Jurkat, Clone E6-1 (cell line): ENCODE measurements at regions not wholly inside any gene's neighbourhood (a gene's known extent, or its start where the extent isn't known, plus 50 kb on each side); places are given as distances from the start of the nearest gene placed in this dataset.
"Not testable (repeated sequence)": the region's sequence is repeated elsewhere in the genome, so short reads cannot be mapped to it uniquely, and the experiment has no call there.

Experiments
- DNase-seq: peaks from one replicate; pipeline ENCODE4 v3.0.0-alpha.2; 2011; ENCODE audit warnings: low read depth, low spot score
- H3K4me3 ChIP-seq: 2 replicates; pipeline ENCODE4 v1.5.1; 2011; ENCODE audit warnings: mild to moderate bottlenecking, low read length, control low read depth, moderate library complexity

GRCh38 chr15:69758291-69758771 lies 305.7 kb downstream of the RPLP1 start:
- H3K4me3 ChIP-seq: no peak overlapping the region
- DNase-seq: no peak

GRCh38 chr15:69758810-69759790 lies 306.5 kb downstream of the RPLP1 start:
- H3K4me3 ChIP-seq: no peak overlapping the region
- peak; percentile 97 for DNase-seq

GRCh38 chr15:69760258-69760845 lies 307.7 kb downstream of the RPLP1 start:
- H3K4me3 ChIP-seq: no peak overlapping the region
- DNase-seq: no peak

- no peak overlapping the region for H3K4me3 ChIP-seq
- DNase-seq: peak; percentile 81
These were observed 308.4 kb downstream of the RPLP1 start for GRCh38 chr15:69760890-69761568.

- no peak for DNase-seq
- H3K4me3 ChIP-seq: no peak overlapping the region
These were observed 309.9 kb downstream of the RPLP1 start for GRCh38 chr15:69762373-69763148.

GRCh38 chr15:69763831-69764230 lies 311.2 kb downstream of the RPLP1 start:
- no peak overlapping the region for H3K4me3 ChIP-seq
- DNase-seq: no peak

- no peak for DNase-seq
- no peak overlapping the region for H3K4me3 ChIP-seq
These were observed 313.5 kb downstream of the RPLP1 start for GRCh38 chr15:69766156-69766555.

GRCh38 chr15:69767191-69767590 lies 314.6 kb downstream of the RPLP1 start:
- no peak for DNase-seq
- H3K4me3 ChIP-seq: no peak overlapping the region

- DNase-seq: not testable (repeated sequence)
These were observed 316.7 kb downstream of the RPLP1 start for GRCh38 chr15:69769336-69769735.

GRCh38 chr15:69774258-69774657 lies 321.6 kb downstream of the RPLP1 start:
- DNase-seq, H3K4me3 ChIP-seq: not testable (repeated sequence)

More at GRCh38 chr15:69769336-69769735, 316.7 kb downstream of the RPLP1 start:
- not testable (repeated sequence) for H3K4me3 ChIP-seq

- not testable (repeated sequence) for H3K4me3 ChIP-seq, DNase-seq
These were observed 322.1 kb downstream of the RPLP1 start for GRCh38 chr15:69774711-69775110.

GRCh38 chr15:69777356-69777755 lies 320.4 kb downstream of the TLE3 start:
- H3K4me3 ChIP-seq: no peak overlapping the region
- no peak for DNase-seq

GRCh38 chr15:69780374-69780773 lies 317.3 kb downstream of the TLE3 start:
- no peak for DNase-seq
- no peak overlapping the region for H3K4me3 ChIP-seq

- H3K4me3 ChIP-seq: no peak overlapping the region
- no peak for DNase-seq
These were observed 316.7 kb downstream of the TLE3 start for GRCh38 chr15:69780981-69781380.

GRCh38 chr15:69781411-69782125 lies 316.1 kb downstream of the TLE3 start:
- no peak overlapping the region for H3K4me3 ChIP-seq
- DNase-seq: no peak

GRCh38 chr15:69782139-69782658 lies 315.5 kb downstream of the TLE3 start:
- H3K4me3 ChIP-seq: no peak overlapping the region
- DNase-seq: no peak

GRCh38 chr15:69782809-69783208 lies 314.9 kb downstream of the TLE3 start:
- no peak overlapping the region for H3K4me3 ChIP-seq
- DNase-seq: peak; percentile 67

GRCh38 chr15:69783211-69783610 lies 314.5 kb downstream of the TLE3 start:
- H3K4me3 ChIP-seq: no peak overlapping the region
- DNase-seq: no peak
